SK-N-MC (cell line): ENCODE measurements at regions not wholly inside any gene's neighbourhood (a gene's known extent, or its start where the extent isn't known, plus 50 kb on each side); places are given as distances from the start of the nearest gene placed in this dataset.

ENCODE experiments used
- EZH2 ChIP-seq: fragments of 200-600 bp; sonication (generic); IDR thresholded peaks from one replicate; pipeline ENCODE4 v1.6.1; 2017; ENCODE audit warnings: antibody characterized with exemption
- POLR2AphosphoS5 ChIP-seq: IDR thresholded peaks from 2 replicates; pipeline ENCODE4 v1.6.1; 2012; ENCODE audit warnings: mild to moderate bottlenecking, low read depth, low read length, borderline replicate concordance

DNA sequence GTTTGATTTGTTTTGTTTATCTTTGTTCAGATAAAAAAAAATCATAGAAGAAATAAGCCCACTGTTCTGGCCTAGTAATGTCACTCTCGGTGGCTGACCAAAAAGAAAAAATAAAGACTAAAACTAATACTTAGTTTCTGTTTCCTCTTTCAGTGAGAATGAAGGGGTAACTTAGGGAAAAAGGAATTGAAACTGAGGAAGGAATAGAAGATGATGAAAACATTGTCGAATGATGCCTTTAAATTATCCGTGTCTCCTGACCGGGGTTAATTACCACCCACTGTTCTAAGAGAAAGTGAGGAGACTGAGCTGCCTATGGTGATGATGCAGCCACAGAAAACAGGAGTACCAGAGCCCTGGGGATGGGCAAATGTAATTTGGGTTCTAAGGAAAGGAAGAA is 73.1 kb downstream of the PTCHD4 start:
- TF ChIP-seq EZH2 (no peak), POLR2AphosphoS5 (no peak)
